AML-193 (cell line): ENCODE measurements at regions not wholly inside any gene's neighbourhood (a gene's known extent, or its start where the extent isn't known, plus 50 kb on each side); places are given as distances from the start of the nearest gene placed in this dataset.

Experiments
- DNase-seq, 2 experiments: peaks; one replicate each; lab custom pipeline; 2025; lab: John Stamatoyannopoulos, UW

GRCh38 chr4:106766519-106766918, 269.6 kb downstream of the DKK2 start:
- DNase-seq, result no peak

DNA sequence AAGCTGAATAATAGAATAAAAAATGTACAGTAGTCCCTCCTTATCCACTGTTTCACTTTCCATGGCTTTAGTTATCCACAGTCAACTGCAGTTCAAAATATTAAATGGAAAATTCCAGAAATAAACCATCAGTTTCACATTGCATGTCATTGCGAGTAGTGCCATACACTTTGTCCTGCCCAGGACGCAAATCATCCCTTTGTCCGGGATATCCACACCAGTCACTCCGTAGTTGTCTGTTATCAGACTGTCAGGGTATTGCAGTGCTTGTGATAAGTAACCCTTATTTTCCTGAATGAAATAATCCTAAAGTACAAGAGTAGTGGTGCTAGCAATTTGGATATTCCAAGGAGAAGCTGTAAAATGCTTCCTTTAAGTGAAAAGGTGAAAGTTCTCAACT, 271.3 kb downstream of the DKK2 start:
- DNase-seq, result no peak

GRCh38 chr4:106762666-106763443, 273.3 kb downstream of the DKK2 start:
- no peak for DNase-seq

DNA sequence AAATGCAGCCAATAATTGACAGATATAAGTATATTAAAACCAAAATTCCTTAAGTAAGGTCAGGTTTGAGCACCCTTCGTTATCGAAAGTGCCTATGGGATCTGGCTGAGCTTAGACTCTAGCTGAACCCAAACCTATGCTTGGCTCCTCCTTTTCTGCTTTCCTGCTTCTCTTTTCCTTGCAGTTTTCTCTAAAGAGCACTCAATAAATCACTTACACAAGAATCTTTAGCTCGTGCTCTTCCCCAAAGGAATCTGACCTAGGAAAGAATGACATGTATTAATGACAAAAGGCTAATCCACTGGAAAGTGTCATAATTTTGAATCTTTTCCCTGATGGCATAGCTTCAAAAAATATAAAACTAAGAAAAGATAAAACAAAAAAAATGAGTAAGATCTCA, 282.7 kb downstream of the DKK2 start:
- DNase-seq, result no peak

DNA sequence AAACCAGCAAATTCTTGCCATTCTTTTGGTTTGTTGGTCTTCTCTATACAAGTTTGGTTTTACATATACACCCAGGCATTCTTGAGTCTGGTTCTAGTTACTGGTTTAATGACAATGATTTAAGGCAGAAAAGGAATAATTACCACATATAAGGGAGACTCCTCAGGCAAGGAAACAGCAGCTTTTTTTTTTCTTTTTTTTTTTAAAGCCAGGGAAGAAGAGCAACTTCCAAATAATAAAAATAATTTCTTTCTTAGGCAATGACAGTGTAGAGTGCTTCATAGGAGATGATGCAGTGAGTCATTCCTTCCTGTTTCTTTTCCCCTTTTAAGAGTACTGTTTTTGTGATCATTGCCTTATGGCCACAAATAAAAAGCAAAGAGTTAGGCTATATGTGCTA, 289.7 kb downstream of the DKK2 start:
- DNase-seq, result peak; percentile 51 to 59

- DNase-seq, result no peak
These were observed 298.0 kb downstream of the DKK2 start for GRCh38 chr4:106738121-106738520.

DNA sequence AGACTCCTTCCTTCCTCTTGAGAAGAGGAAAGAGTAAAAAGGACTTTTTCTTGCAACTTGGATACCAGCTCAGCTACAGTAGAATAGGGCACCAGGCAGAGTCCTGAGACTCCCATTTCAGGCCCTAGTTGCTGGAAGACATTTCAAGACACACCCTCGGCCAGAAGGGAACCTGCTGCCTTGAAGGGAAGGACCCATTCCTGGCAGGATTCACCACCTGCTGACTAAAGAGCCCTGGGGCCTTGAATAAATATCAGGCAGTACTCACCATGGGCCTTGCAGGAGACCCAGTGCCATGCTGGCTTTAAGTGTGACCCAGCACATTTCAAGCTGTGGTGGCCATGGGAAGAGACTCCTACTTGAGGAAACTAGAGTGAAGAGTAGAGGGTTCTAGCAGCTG, 317.6 kb downstream of the DKK2 start:
- no peak for DNase-seq

GRCh38 chr4:106717091-106717490, 319.0 kb downstream of the DKK2 start:
- no peak for DNase-seq

GRCh38 chr4:106715825-106716224, 320.3 kb downstream of the DKK2 start:
- no peak for DNase-seq

DNA sequence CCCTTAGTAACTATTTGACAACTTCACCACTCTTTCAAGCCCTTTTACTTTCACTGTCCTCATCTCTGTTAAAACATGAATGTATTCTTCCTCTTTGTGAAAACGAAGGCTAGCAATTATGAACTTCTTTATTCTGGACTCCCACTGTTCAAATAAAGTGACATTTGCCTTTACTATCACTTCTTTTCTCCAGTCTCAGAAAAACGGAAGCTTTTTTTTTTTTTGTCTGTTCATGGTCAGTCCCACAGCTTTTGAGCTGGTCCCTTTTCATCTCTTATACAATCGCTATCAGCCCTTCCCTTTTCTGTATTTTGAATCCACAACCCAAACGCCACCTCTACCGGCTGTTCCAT, 327.7 kb downstream of the DKK2 start:
- DNase-seq, result peak in 1 of 2 experiments; percentile 47

- DNase-seq, result peak; percentile 83
These were observed 328.2 kb downstream of the DKK2 start for GRCh38 chr4:106707776-106708463.

DNA sequence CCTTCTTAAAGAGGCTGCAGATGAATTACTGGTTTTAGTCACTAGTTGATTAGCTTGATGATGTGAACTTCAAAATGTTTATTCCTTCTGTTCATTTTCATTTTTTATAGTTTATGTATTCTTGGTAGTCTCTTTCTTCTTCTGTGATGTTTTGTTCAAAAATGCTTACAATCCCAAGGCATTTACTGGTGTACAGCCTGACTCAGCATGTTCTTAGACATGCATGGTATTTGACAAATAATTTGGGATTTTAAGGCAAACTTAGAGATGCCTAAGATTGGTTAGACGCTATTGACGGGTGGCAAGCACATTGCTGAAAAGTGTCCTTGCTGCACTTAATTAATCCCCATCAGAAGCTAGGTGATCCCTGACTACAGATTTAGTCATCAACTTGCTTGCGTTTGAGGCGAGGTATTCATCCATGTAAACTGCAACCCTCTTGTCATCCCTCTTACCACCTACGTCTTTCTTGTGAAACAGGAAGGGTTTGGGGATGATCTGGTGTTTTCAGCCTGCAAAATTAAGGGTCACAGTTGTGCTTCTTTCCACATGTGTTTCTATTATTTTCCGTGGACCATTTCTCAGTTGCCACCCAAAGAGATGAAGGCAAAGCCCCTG, 331.8 kb downstream of the DKK2 start:
- no peak for DNase-seq

- no peak for DNase-seq
These were observed 331.7 kb upstream of the GIMD1 start for GRCh38 chr4:106700321-106700720.

- DNase-seq, result no peak
These were observed 330.1 kb upstream of the GIMD1 start for GRCh38 chr4:106698621-106699195.

DNA sequence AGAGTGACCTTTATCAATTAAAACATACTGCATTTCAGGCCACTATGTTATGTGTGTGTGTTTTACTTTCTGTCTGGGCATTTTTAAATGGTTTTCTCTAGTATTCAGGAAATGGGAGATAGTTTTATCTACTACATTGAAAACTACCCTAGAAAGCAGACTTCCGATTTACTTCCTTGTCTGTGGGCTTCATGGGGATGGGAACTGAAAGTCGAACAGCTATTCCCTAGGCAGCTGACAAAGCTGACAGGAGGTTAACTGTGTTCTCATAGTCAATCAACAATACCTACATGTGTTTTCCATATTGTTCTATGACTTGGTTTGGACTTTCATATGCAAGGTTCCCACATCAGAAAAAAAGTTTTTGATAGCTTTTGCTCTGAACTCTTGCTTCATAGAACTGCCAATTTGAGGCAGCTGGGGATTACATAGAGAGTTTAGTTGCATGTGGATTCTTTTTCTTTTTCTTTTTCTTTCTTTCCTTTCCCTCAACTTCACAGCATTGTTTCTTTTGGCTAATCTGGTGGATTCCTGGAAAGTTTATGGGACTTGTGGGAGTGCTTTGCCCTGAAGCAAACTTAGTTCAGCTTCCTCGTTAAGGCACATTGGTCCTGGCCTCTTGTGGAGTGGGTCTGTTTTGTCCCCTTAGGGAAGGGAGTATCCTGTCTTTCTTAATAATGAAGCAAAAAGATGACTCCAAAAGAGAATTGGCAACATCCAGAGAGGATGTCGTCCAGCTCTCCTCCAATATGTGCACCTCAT, 327.1 kb upstream of the GIMD1 start:
- DNase-seq, result no peak

- DNase-seq, result no peak
These were observed 325.7 kb upstream of the GIMD1 start for GRCh38 chr4:106694232-106694631.

DNA sequence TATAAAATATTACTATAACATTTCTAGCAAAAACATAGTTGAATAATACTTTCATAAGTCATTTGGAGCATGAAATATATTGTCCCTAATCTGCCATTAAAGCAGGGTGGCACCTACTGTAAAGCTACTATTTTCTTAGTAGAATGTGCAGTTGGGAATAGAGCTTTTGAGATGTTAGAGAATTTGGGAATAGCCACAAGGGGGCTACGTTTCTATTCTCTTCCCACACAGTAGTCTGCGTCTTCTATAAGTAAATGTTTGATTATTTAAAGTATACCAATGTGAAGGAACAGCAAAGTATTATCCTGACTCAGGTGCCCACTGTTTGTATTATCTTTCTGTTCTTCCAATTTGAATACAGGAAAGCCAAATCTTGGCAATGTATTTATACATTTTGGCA, 323.2 kb upstream of the GIMD1 start:
- DNase-seq, result peak in 1 of 2 experiments; percentile 8

GRCh38 chr4:106690487-106690886, 321.9 kb upstream of the GIMD1 start:
- DNase-seq, result peak; percentile 63 to 66

- DNase-seq, result no peak
These were observed 318.4 kb upstream of the GIMD1 start for GRCh38 chr4:106687026-106687425.

- no peak for DNase-seq
These were observed 312.9 kb upstream of the GIMD1 start for GRCh38 chr4:106681381-106681921.

DNA sequence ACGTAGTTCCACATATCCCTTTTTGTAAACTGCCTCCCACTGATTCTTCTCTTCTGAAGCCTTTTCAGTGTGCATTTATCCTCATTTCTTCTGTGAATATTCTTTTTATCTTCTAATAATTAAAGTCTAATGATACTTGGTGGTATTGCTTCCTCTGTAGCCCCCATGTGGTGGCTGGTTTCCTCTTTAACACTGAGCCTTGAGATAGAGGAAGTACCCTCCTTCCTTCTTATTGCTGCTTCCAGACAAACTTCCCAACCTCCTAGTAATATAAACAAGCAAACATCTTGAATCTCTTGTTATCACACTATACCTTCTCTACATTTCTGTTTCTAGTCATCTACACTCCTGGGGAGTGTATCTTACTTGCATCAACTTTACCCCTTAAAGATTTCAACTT, 310.5 kb upstream of the GIMD1 start:
- peak; percentile 12 to 39 for DNase-seq

DNA sequence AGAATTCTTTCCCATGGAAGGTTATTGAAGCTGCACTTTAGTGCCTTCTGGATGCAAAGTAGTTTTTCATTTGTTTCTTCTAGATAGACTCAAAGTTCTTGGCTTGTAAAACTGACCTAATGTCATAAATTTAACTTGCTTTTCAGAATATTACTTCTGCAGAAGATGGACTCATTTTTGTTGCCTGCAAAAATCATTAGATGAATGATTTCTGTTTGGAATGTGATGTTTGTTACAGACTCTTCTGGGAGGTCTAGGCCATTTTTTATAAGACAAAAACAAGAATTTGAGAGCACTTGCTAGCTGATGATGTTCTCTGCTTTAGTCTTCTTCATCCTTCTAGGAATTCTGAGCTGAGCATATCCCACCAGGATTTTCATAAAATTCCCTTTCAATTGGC, 308.6 kb upstream of the GIMD1 start:
- no peak for DNase-seq
